ENCODE measurements at regions not wholly inside any gene's neighbourhood (a gene's known extent, or its start where the extent isn't known, plus 50 kb on each side); places are given as distances from the start of the nearest gene placed in this dataset.

- Histone ChIP-seq H3K9me3 (no peaks in the 10 kb centered on the region), H3K4me1 (no peaks in the 10 kb centered on the region), H3K27ac (no peak overlapping the region), H3K36me3 (no peaks in the 10 kb centered on the region), H3K4me3 (no peak overlapping the region), H3K27me3 (no peaks in the 10 kb centered on the region)
- WGBS, 2 donors (ENCODE audit: low coverage in 1 of 2): 81 to 82% methylated on average over 3 to 8 of the region's 8 CpGs
- TF ChIP-seq POLR2AphosphoS5 (IDR thresholded peaks at IDR 0.05) (no peak), POLR2A (IDR thresholded peaks at IDR 0.05) (no peak), EP300 (IDR thresholded peaks at IDR 0.05) (no peak)
- TF ChIP-seq, protein P1, sequence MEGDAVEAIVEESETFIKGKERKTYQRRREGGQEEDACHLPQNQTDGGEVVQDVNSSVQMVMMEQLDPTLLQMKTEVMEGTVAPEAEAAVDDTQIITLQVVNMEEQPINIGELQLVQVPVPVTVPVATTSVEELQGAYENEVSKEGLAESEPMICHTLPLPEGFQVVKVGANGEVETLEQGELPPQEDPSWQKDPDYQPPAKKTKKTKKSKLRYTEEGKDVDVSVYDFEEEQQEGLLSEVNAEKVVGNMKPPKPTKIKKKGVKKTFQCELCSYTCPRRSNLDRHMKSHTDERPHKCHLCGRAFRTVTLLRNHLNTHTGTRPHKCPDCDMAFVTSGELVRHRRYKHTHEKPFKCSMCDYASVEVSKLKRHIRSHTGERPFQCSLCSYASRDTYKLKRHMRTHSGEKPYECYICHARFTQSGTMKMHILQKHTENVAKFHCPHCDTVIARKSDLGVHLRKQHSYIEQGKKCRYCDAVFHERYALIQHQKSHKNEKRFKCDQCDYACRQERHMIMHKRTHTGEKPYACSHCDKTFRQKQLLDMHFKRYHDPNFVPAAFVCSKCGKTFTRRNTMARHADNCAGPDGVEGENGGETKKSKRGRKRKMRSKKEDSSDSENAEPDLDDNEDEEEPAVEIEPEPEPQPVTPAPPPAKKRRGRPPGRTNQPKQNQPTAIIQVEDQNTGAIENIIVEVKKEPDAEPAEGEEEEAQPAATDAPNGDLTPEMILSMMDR (IDR thresholded peaks at IDR 0.05): no peak
- no peak for ATAC-seq
These were observed 80.5 kb downstream of the MIS18A start for GRCh38 chr21:32198384-32198783.

DNA sequence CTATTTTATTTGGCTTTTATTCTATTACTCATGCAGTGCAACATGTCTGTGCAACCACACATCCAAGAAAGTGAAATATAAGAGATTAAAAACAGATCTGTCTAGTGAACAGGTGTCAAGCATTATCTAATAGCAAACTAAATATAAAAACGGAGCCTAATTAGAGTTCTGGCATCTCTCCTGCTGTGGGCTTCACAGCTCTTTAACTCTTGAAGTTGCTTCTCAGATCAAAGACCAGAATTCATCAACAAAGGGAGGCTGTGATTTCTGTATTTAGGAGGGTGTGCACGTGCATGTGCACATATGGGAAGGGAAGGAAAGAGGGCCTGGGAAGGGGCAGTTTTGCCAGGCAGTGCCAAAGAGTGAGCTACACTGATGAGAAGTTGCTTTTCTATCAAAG lies 81.0 kb downstream of the MIS18A start:
- H3K36me3 ChIP-seq: no peaks in the 10 kb centered on the region
- no peak for ATAC-seq
- H3K4me1 ChIP-seq: no peaks in the 10 kb centered on the region
- no peaks in the 10 kb centered on the region for H3K9me3 ChIP-seq
- 30 to 39% methylated on average over 2 of the region's 2 CpGs for WGBS, 2 donors (ENCODE audit: low coverage in 1 of 2)
- H3K27ac ChIP-seq: no peak overlapping the region
- TF ChIP-seq POLR2A (IDR thresholded peaks at IDR 0.05) (no peak), EP300 (IDR thresholded peaks at IDR 0.05) (no peak), POLR2AphosphoS5 (IDR thresholded peaks at IDR 0.05) (no peak)
- TF ChIP-seq, protein P1 (IDR thresholded peaks at IDR 0.05): no peak
- no peak overlapping the region for H3K4me3 ChIP-seq
- no peaks in the 10 kb centered on the region for H3K27me3 ChIP-seq

- Histone ChIP-seq H3K27ac (no peak overlapping the region), H3K9me3 (no peaks in the 10 kb centered on the region), H3K4me3 (no peak overlapping the region), H3K27me3 (no peaks in the 10 kb centered on the region), H3K4me1 (no peaks in the 10 kb centered on the region), H3K36me3 (no peaks in the 10 kb centered on the region)
- TF ChIP-seq POLR2AphosphoS5 (IDR thresholded peaks at IDR 0.05) (no peak), EP300 (IDR thresholded peaks at IDR 0.05) (no peak), POLR2A (IDR thresholded peaks at IDR 0.05) (no peak)
- TF ChIP-seq, protein P1 (IDR thresholded peaks at IDR 0.05): no peak
- WGBS, 2 donors (ENCODE audit: low coverage in 1 of 2): 75 to 88% methylated on average over 2 to 4 of the region's 4 CpGs
- no peak for ATAC-seq
These were observed 82.8 kb downstream of the MIS18A start for GRCh38 chr21:32196001-32196400.

DNA sequence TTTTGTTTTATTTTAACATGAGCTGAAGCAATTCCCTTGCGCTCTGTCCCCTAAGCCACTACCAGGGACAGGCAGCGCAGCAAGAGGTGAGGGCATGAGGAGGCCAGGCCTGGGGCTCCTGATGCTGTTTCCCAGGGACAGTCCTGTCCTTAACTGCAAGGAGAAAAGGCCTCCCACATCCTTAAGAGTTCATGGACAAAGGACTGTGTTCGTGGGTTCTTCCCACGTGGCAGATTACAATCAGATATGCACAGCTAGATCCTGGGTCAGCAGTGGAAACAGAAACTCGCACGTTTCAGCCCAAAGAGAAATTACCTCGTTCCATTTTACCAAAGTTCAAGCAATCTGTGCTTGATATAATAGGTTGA lies 85.8 kb downstream of the MIS18A start:
- WGBS, 2 donors (ENCODE audit: low coverage in 1 of 2): 84 to 95% methylated on average over 5 of the region's 7 CpGs
- ATAC-seq: no peak

More for the DNA sequence above, 85.8 kb downstream of the MIS18A start:
- Histone ChIP-seq H3K36me3 (no peaks in the 10 kb centered on the region), H3K4me3 (no peak overlapping the region), H3K4me1 (no peaks in the 10 kb centered on the region), H3K27ac (no peak overlapping the region), H3K9me3 (peaks cover 0 to 2% (median 0%) of the 10 kb centered on the region in 3 donors), H3K27me3 (no peaks in the 10 kb centered on the region)
- no peak for TF ChIP-seq EP300 (IDR thresholded peaks at IDR 0.05)
- no peak for TF ChIP-seq POLR2A (IDR thresholded peaks at IDR 0.05)
- TF ChIP-seq, protein P1 (IDR thresholded peaks at IDR 0.05): no peak
- TF ChIP-seq POLR2AphosphoS5 (IDR thresholded peaks at IDR 0.05): no peak
